K562 (cell line): ENCODE measurements at regions not wholly inside any gene's neighbourhood (a gene's known extent, or its start where the extent isn't known, plus 50 kb on each side); places are given as distances from the start of the nearest gene placed in this dataset.

Experiments used
- NCOA6 ChIP-seq: fragments of 450-650 bp; IDR thresholded peaks from 2 replicates; pipeline ENCODE4 v1.6.1; 2017; ENCODE audit warnings: mild to moderate bottlenecking
- POLR2AphosphoS5 ChIP-seq: IDR thresholded peaks from 2 replicates; pipeline ENCODE4 v1.6.1; 2011; ENCODE audit warnings: mild to moderate bottlenecking, low read depth, low read length, moderate library complexity; ENCODE audit not compliant: control insufficient read depth, insufficient read depth
- SIN3A ChIP-seq, 2 experiments: fragments of 150-350 bp in 1 of 2; IDR thresholded peaks; 2 replicates each; pipeline ENCODE4 v1.6.1; 2011 to 2016; ENCODE audit warnings: borderline replicate concordance in 2 of 2, low read depth in 2 of 2, low read length in 2 of 2, mild to moderate bottlenecking in 2 of 2, moderate library complexity in 2 of 2; ENCODE audit not compliant: control insufficient read depth in 1 of 2

DNA sequence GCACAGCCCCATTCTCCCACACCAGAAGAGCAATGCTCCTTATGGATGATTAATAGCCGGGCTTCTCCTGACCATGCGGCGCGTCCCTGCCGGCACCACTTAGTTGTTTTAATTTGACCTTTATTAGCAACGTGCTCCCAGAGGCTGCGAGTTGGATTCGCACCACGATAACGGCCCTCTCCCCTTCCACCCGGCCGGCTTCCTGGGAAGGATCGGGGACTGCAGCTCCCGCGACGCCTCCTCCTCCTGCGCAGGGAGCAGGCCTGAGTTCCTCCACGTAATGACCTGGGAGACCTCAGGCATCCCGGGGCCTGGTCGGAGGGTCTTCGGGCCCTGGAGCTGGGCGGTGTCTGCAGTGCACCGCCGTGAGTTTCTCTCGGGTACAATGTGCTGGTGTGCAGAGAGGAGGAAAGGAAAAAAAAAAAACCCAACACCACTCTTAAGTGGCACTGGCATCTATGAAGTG is 243.3 kb upstream of the TOPAZ1 start:
- TF ChIP-seq NCOA6 = no peak
- no peak for TF ChIP-seq POLR2AphosphoS5
- TF ChIP-seq SIN3A (IDR thresholded peaks at IDR 0.05; ENCODE audit: borderline replicate concordance in 2 of 2, control insufficient read depth in 1 of 2, low read depth in 2 of 2, low read length in 2 of 2) = no peak
